ENCODE measurements at regions not wholly inside any gene's neighbourhood (a gene's known extent, or its start where the extent isn't known, plus 50 kb on each side); places are given as distances from the start of the nearest gene placed in this dataset.

- no peak for DNase-seq
These were observed 73.2 kb upstream of the C16orf82 start for GRCh38 chr16:26993511-26993910.

- DNase-seq, result no peak
These were observed 72.8 kb upstream of the C16orf82 start for GRCh38 chr16:26993963-26994362.

GRCh38 chr16:26995522-26995921 is 71.2 kb upstream of the C16orf82 start:
- no peak for DNase-seq

DNA sequence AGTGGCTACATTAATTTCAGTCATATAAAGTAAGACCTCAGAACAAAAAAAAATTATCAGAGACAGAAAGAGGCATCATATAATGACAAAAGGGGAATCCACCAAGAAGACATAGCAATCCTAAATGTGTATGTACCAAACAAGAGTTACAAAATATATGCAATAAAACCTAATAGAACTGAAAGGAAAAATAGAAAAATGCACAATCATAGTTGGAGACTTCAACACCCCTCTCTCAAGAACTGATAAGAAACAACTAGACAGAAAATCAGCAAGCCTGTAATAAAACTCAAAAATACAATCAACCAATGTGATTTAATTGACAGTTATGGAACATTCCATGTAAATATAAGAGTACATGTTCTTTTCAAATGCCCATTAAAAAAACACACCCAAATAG is 61.3 kb upstream of the C16orf82 start:
- DNase-seq, result no peak

Data from CD4-positive, alpha-beta T cell treated with Interferon alpha-2 for 1 hour (primary cell).